Fibroblast of villous mesenchyme (primary cell): ENCODE measurements at regions not wholly inside any gene's neighbourhood (a gene's known extent, or its start where the extent isn't known, plus 50 kb on each side); places are given as distances from the start of the nearest gene placed in this dataset.

Source experiments
- DNase-seq: peaks from one replicate; pipeline ENCODE4 v3.0.0-alpha.2; 2010; ENCODE audit warnings: low read depth
- H3K4me3 ChIP-seq: 2 replicates; pipeline ENCODE4 v1.5.1; 2011; ENCODE audit warnings: low read depth, mild to moderate bottlenecking, low read length
- CTCF ChIP-seq: IDR thresholded peaks from 2 replicates; pipeline ENCODE4 v1.5.1; 2012; ENCODE audit warnings: low read depth, mild to moderate bottlenecking, low read length; ENCODE audit not compliant: insufficient read depth

GRCh38 chr3:101995371-101996046 is 146.2 kb downstream of the NFKBIZ start:
- DNase-seq, result peak; percentile 75
- no peak overlapping the region for H3K4me3 ChIP-seq
- no peak for TF ChIP-seq CTCF

- no peak overlapping the region for H3K4me3 ChIP-seq
- TF ChIP-seq CTCF, result no peak
- DNase-seq, result no peak
These were observed 147.5 kb downstream of the NFKBIZ start for GRCh38 chr3:101996832-101997231.

GRCh38 chr3:101998256-101998926 is 149.1 kb downstream of the NFKBIZ start:
- no peak overlapping the region for H3K4me3 ChIP-seq
- TF ChIP-seq CTCF, result peak; percentile 7
- DNase-seq, result peak; percentile 87

GRCh38 chr3:101999177-101999779 is 150.0 kb downstream of the NFKBIZ start:
- peak; percentile 54 for DNase-seq
- no peak overlapping the region for H3K4me3 ChIP-seq
- no peak for TF ChIP-seq CTCF

GRCh38 chr3:102000620-102001209 is 151.4 kb downstream of the NFKBIZ start:
- H3K4me3 ChIP-seq, result no peak overlapping the region
- no peak for TF ChIP-seq CTCF
- DNase-seq, result no peak

- no peak for DNase-seq
- H3K4me3 ChIP-seq, result no peak overlapping the region
- TF ChIP-seq CTCF, result no peak
These were observed 152.7 kb downstream of the NFKBIZ start for GRCh38 chr3:102002056-102002455.
